GM12892 (cell line): ENCODE measurements at regions not wholly inside any gene's neighbourhood (a gene's known extent, or its start where the extent isn't known, plus 50 kb on each side); places are given as distances from the start of the nearest gene placed in this dataset.

Experiments
- POLR2A ChIP-seq: IDR thresholded peaks from 2 replicates; pipeline ENCODE4 v1.6.1; 2011; ENCODE audit warnings: low read depth, low read length, control low read depth
- TAF1 ChIP-seq: IDR thresholded peaks from 2 replicates; pipeline ENCODE4 v1.6.1; 2011; ENCODE audit warnings: low read depth, mild to moderate bottlenecking, control low read depth, low read length, borderline replicate concordance

DNA sequence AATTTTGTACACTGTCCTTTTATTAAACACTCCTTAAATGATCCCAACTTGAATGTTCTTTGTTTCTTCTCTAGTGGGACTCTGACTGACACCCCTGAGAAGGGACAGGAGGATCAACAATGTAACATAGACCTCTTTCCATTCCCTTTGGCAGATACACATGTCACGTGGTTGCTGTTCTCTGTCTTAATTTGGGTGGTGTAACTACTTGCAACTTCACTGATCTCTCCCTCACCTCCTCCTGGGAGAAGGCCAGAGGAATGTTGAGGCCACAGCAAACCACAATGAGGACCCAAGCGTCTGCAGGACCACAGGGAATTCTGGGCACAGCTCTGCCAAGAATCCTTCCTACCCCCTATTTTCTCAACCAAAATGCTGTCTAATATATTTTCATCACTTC is 205.6 kb downstream of the RTP5 start:
- TF ChIP-seq TAF1 (no peak), POLR2A (no peak)
